Stomach (tissue), 8 donors: ENCODE measurements at regions not wholly inside any gene's neighbourhood (a gene's known extent, or its start where the extent isn't known, plus 50 kb on each side); places are given as distances from the start of the nearest gene placed in this dataset.

Experiments used
- DNase-seq, 2 donors: peaks; one replicate each; pipeline versions ENCODE4 v3.0.0 to v3.0.0-alpha.2; 2013 to 2019
- H3K27ac ChIP-seq, 5 donors: fragments of 200-600 bp in 4 of 5; sonication (generic) in 4 of 5; one replicate each; pipeline ENCODE4 v1.5.1; 2013 to 2019; ENCODE audit warnings: mild to moderate bottlenecking in 1 of 5, moderate library complexity in 1 of 5
- H3K27me3 ChIP-seq, 3 donors: fragments of 200-600 bp; sonication (generic); one replicate each; pipeline ENCODE4 v1.5.1; 2017 to 2019; ENCODE audit warnings: mixed run types in 1 of 3
- H3K36me3 ChIP-seq, 4 donors: fragments of 200-600 bp; sonication (generic); 1 replicate in 3 of 4; 2 replicates in 1 of 4; pipeline ENCODE4 v1.5.1; 2016 to 2019
- H3K4me1 ChIP-seq, 4 donors: fragments of 200-600 bp; sonication (generic); one replicate each; pipeline ENCODE4 v1.5.1; 2016 to 2019
- H3K4me3 ChIP-seq, 4 donors: fragments of 200-600 bp; sonication (generic) in 3 of 4; one replicate each; pipeline ENCODE4 v1.5.1; 2016 to 2019; ENCODE audit warnings: mild to moderate bottlenecking in 1 of 4
- H3K9me3 ChIP-seq, 4 donors: fragments of 200-600 bp; sonication (generic); one replicate each; pipeline ENCODE4 v1.5.1; 2016 to 2019
- EP300 ChIP-seq: sonication (generic); formaldehyde crosslinking; IDR thresholded peaks from one replicate; pipeline ENCODE4 v1.6.1; 2017; ENCODE audit warnings: antibody characterized with exemption
- POLR2A ChIP-seq, 4 donors: fragments of 450-650 bp; IDR thresholded peaks; one replicate each; pipeline ENCODE4 v1.6.1; 2016; ENCODE audit warnings: antibody characterized with exemption in 4 of 4, control low read depth in 2 of 4, mild to moderate bottlenecking in 1 of 4, moderate library complexity in 1 of 4
- POLR2AphosphoS5 ChIP-seq, 3 donors: sonication (generic); formaldehyde crosslinking; IDR thresholded peaks; one replicate each; pipeline ENCODE4 v1.6.1; 2016; ENCODE audit warnings: antibody characterized with exemption in 3 of 3
- WGBS, 5 donors: extraction: QIAGEN DNeasy Blood & Tissue Kit in 3 of 5; methylation state at CpG; one replicate each; pipeline versions ENCODE4 v1.1.5 to v1.1.7; 2013 to 2018; 5-methylcytosine and 5-hydroxymethylcytosine counted together
- intact Hi-C: fragments of 100-400 bp; cut with DNase I; formaldehyde crosslinking; loops from one replicate; pipeline ENCODE4 v1.15.1; 2023; ENCODE audit warnings: low total_unique reads
- TF ChIP-seq, protein P1 (sequence below), 7 experiments: fragments of 450-650 bp in 4 of 7; fragments of 200-600 bp in 3 of 7; sonication (generic) in 3 of 7; IDR thresholded peaks; one replicate each; pipeline ENCODE4 v1.5.1; 2016 to 2019; ENCODE audit warnings: antibody characterized with exemption in 7 of 7, control low read depth in 2 of 7, mild to moderate bottlenecking in 1 of 7
- donor health status: healthy with polysubstance abuse.
- donor health status: Bipolar disorder and iron deficiency.
- donor health status: healthy.

DNA sequence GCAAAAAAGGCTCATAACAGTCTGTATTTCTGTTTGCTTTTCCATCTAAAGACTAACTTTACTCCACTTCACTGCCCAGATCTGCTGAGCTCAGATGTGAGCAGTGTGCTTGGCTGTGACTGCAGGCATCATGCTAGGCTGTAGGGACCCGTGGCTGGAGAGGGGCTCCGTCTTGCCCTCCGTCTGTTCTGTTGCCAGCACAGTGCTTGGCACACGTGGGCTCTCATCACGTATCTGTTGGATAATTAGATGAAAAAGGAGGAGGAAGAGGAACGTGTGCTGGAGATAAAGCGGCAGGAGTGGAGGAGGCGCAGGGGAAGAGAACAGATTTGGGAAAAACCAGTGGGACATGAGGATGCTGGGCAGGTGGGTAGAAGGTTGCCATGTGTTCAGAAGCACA lies 57.6 kb upstream of the IER3 start:
- H3K27me3 ChIP-seq, result no peaks in the 10 kb centered on the region
- peaks cover 0 to 6% (median 4%) of the 10 kb centered on the region in 4 donors for H3K4me1 ChIP-seq
- DNase-seq, result no peak
- no peaks in the 10 kb centered on the region for H3K9me3 ChIP-seq
- 72 to 87% (median 77%) methylated on average over 8 of the region's 8 CpGs for WGBS, 5 donors
- no peak for TF ChIP-seq POLR2A (IDR thresholded peaks at IDR 0.05)
- no peak overlapping the region for H3K4me3 ChIP-seq
- H3K36me3 ChIP-seq, result no peaks in the 10 kb centered on the region
- no peak overlapping the region for H3K27ac ChIP-seq
- intact Hi-C loops, result no loop called here

DNA sequence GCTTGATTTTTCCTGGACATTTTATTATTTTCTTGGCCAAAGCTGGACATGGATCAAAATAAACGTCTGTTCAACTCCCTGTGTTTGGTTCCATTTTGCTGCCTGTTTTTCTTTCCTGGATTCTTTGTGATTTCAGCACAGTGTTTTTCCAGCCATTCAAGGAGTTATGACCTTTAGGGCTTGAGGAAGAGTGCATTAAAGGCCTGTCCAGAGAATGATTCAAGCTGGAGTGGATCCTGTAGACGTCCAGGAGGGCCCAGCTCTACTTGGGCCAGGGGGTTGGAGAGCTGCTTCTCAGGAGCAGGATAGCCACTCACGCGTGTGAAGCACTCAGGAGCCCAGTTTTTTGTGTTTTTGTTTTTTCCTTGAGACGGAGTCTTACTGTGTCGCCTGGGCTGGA lies 56.5 kb upstream of the IER3 start:
- Histone ChIP-seq H3K27me3 (no peaks in the 10 kb centered on the region), H3K27ac (peak overlapping the region; percentile 7 to 59 (median 54)), H3K4me3 (no peak overlapping the region), H3K36me3 (no peaks in the 10 kb centered on the region), H3K9me3 (no peaks in the 10 kb centered on the region), H3K4me1 (peaks cover 0 to 6% (median 4%) of the 10 kb centered on the region in 4 donors)
- intact Hi-C loops, result no loop called here
- WGBS, 5 donors, result 59 to 71% (median 68%) methylated on average over 6 of the region's 6 CpGs
- TF ChIP-seq, protein P1, sequence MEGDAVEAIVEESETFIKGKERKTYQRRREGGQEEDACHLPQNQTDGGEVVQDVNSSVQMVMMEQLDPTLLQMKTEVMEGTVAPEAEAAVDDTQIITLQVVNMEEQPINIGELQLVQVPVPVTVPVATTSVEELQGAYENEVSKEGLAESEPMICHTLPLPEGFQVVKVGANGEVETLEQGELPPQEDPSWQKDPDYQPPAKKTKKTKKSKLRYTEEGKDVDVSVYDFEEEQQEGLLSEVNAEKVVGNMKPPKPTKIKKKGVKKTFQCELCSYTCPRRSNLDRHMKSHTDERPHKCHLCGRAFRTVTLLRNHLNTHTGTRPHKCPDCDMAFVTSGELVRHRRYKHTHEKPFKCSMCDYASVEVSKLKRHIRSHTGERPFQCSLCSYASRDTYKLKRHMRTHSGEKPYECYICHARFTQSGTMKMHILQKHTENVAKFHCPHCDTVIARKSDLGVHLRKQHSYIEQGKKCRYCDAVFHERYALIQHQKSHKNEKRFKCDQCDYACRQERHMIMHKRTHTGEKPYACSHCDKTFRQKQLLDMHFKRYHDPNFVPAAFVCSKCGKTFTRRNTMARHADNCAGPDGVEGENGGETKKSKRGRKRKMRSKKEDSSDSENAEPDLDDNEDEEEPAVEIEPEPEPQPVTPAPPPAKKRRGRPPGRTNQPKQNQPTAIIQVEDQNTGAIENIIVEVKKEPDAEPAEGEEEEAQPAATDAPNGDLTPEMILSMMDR (IDR thresholded peaks at IDR 0.05), result no peak
- peak in 1 of 3 donors; percentile 7 for TF ChIP-seq POLR2AphosphoS5 (IDR thresholded peaks at IDR 0.05)
- no peak for DNase-seq

DNA sequence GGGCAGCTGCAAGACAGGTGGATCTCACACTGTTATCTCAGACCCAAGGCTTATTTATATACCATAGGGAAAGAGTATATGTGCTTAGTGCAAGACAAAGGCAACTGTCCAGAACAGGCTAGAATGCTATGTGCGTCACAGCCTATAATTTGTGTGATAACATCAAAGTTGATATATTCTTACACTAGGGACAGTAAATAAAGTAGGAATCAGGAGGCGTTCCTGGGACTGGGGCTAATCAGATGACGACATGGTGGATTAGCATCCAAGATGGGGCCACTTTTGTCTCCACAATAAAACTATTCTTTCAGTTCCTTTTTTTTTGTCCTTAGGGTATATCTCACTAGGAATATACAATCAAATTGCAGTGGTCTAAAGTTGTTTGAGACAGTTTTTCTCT lies 54.9 kb upstream of the IER3 start:
- 36 to 66% (median 48%) methylated on average over 3 of the region's 3 CpGs for WGBS, 5 donors
- no peaks in the 10 kb centered on the region for H3K27me3 ChIP-seq
- no peaks in the 10 kb centered on the region for H3K9me3 ChIP-seq
- TF ChIP-seq POLR2A (IDR thresholded peaks at IDR 0.05) (no peak), POLR2AphosphoS5 (IDR thresholded peaks at IDR 0.05) (no peak)
- TF ChIP-seq, protein P1 (IDR thresholded peaks at IDR 0.05), result no peak
- DNase-seq, result no peak
- intact Hi-C loops, result no loop called here
- peak overlapping the region in 1 of 5 donors; percentile 42 for H3K27ac ChIP-seq
- peaks cover 0 to 10% (median 4%) of the 10 kb centered on the region in 4 donors for H3K4me1 ChIP-seq
- no peaks in the 10 kb centered on the region for H3K36me3 ChIP-seq
- no peak overlapping the region for H3K4me3 ChIP-seq

DNA sequence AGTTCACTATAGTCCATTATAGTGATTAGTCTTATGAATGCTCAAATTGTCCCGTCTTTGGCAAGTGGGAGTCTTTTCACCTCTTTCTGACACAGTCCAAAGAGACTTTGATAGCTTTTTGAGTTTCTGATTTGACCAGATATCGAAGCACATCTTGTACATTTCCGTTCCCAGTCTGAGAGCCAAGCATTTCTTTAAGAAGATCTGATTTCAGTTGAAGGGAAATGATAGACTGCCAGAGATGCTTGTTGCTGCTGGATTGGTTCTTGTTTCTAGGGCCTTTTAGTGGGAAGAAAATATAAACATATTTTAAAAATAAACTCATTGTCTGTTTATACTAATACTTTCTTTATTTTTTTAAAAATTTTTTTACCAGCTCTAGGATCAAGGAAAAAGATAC lies 54.1 kb upstream of the IER3 start:
- intact Hi-C loops, result no loop called here
- H3K4me1 ChIP-seq, result peaks cover 5 to 16% (median 8%) of the 10 kb centered on the region in 4 donors
- H3K36me3 ChIP-seq, result no peaks in the 10 kb centered on the region
- H3K27me3 ChIP-seq, result no peaks in the 10 kb centered on the region
- H3K27ac ChIP-seq, result peak overlapping the region in 1 of 5 donors; percentile 42
- no peak overlapping the region for H3K4me3 ChIP-seq
- no peaks in the 10 kb centered on the region for H3K9me3 ChIP-seq
- 73 to 79% (median 78%) methylated on average over 3 of the region's 3 CpGs for WGBS, 5 donors
- no peak for DNase-seq
- TF ChIP-seq POLR2A (IDR thresholded peaks at IDR 0.05) (no peak), EP300 (no peak), POLR2AphosphoS5 (IDR thresholded peaks at IDR 0.05) (no peak)
- TF ChIP-seq, protein P1 (IDR thresholded peaks at IDR 0.05), result no peak

DNA sequence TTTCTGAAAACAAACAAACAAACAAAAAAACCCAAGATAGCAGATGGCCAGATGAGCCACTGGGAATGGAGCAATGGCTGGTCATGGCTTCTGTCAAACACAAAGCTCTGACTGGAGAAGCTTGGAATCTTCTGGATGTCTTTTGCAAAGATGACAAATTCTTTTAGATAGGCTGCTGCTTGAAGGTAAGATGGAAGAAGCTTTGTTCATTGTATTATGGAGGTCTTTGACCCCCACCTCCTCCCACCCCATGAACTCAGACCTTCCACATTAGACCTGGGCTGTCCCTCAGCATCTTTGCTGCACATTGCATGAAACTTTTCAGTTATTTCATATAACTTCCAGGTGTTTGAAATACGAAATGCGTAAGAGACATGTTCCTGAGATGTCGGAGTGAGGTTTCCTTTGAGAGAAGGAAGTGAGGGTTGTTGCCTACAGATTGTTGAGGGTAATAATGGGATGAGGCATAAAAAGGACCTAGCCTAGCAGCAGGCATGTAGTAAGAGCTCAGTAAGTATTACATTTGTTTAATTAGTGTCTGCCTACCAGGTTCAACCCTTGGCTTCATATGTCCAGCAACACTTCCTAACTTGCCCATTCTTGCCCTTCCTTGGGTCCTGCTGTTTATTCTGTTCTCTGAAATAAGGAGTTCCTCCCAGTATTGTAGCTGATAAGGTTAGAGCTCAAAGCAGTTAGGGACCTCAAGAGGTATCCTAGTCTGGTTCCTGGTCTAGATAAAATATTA lies 51.4 kb upstream of the IER3 start:
- intact Hi-C loops, result no loop called here
- H3K4me1 ChIP-seq, result peaks cover 7 to 19% (median 10%) of the 10 kb centered on the region in 4 donors
- no peaks in the 10 kb centered on the region for H3K36me3 ChIP-seq
- H3K9me3 ChIP-seq, result no peaks in the 10 kb centered on the region
- H3K27me3 ChIP-seq, result no peaks in the 10 kb centered on the region
- no peak overlapping the region for H3K27ac ChIP-seq
- H3K4me3 ChIP-seq, result no peak overlapping the region
- DNase-seq, result no peak
- TF ChIP-seq, protein P1 (IDR thresholded peaks at IDR 0.05), result no peak
- WGBS, 5 donors, result 87 to 97% (median 96%) methylated on average over 3 of the region's 3 CpGs
